ENCODE measurements at regions not wholly inside any gene's neighbourhood (a gene's known extent, or its start where the extent isn't known, plus 50 kb on each side); places are given as distances from the start of the nearest gene placed in this dataset.

DNA sequence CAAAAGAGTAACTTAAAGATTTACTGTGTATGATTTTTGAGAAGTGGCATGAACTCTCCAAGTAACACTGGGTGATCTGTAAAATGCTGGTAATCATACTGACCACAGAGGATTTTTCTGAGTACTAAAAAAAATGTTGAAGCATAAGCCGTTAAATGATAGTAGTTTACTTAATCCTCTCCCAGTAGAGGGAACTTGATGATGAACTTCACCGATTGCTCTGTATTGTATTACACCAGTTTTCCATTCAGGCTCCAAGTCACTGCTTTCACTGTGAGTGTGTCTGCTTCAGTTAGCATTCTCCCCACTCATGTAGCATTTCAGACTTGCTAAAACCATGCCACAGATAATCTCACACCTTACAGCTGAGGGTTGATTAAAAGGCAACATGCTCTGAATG, 294.1 kb downstream of the GBA3 start:
- ChIA-PET CTCF (ENCODE audit: low intra/inter-chr PET ratio, low total read pairs) (no interaction called here), POLR2A (no interaction called here)
- no peak for ATAC-seq
- Histone ChIP-seq H3K4me1 (ENCODE audit: insufficient read depth, low read length) (no peaks in the 10 kb centered on the region), H3K27ac (ENCODE audit: extremely low read length, insufficient read depth, low read length) (no peak overlapping the region), H4K20me1 (ENCODE audit: insufficient read depth, low read length) (no peaks in the 10 kb centered on the region), H3K27me3 (ENCODE audit: control insufficient read depth in 1 of 2, insufficient read depth in 2 of 2, low read length in 2 of 2) (no peaks in the 10 kb centered on the region), H3K9me3 (ENCODE audit: low read length) (peaks cover 67% of the 10 kb centered on the region), H3K79me2 (ENCODE audit: insufficient read depth, low read length) (no peaks in the 10 kb centered on the region), H3K9ac (ENCODE audit: insufficient read depth, low read depth, low read length) (no peak overlapping the region), H3K36me3 (replicated peaks in 1 of 2; ENCODE audit: control insufficient read depth in 1 of 2, insufficient read depth in 2 of 2, low read length in 2 of 2) (no peaks in the 10 kb centered on the region), H2AFZ (ENCODE audit: low read length) (no peak overlapping the region), H3K4me2 (ENCODE audit: low read depth, low read length) (no peak overlapping the region), H3K4me3 (replicated peaks in 1 of 3; ENCODE audit: insufficient read depth in 1 of 3, low read depth in 2 of 3, low read length in 3 of 3) (no peak overlapping the region)
- intact Hi-C loops (cut with micrococcal nuclease; ENCODE audit: unreplicated experiment): no loop called here
- 9% methylated on average over 2 of the region's 2 CpGs for WGBS (ENCODE audit: low lambda C conversion rate)
- no TSS peak for BruUV-seq (replicated peaks)
- DNase-seq (ENCODE audit: low spot score): no peak
- no peak for TF ChIP-seq SOX13 (IDR thresholded peaks at IDR 0.05)
- no peak for TF ChIP-seq SOX13 (CRISPR knock-in tag; conservative IDR thresholded peaks at IDR 0.05 in 1 of 2, IDR thresholded peaks at IDR 0.05 in 1 of 2)
- TF ChIP-seq ZBTB38 (CRISPR knock-in tag; IDR thresholded peaks at IDR 0.05): no peak
- TF ChIP-seq, protein P1, sequence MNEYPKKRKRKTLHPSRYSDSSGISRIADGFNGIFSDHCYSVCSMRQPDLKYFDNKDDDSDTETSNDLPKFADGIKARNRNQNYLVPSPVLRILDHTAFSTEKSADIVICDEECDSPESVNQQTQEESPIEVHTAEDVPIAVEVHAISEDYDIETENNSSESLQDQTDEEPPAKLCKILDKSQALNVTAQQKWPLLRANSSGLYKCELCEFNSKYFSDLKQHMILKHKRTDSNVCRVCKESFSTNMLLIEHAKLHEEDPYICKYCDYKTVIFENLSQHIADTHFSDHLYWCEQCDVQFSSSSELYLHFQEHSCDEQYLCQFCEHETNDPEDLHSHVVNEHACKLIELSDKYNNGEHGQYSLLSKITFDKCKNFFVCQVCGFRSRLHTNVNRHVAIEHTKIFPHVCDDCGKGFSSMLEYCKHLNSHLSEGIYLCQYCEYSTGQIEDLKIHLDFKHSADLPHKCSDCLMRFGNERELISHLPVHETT (CRISPR knock-in tag; conservative IDR thresholded peaks at IDR 0.05): no peak
- TF ChIP-seq SRSF9 (IDR thresholded peaks at IDR 0.05; ENCODE audit: borderline replicate concordance, insufficient read depth, low read depth, low read length, poor library complexity, severe bottlenecking): no peak
- TF ChIP-seq HNRNPUL1 (IDR thresholded peaks at IDR 0.05; ENCODE audit: low read depth, low read length): no peak
- no peak for TF ChIP-seq HOXA3 (CRISPR knock-in tag; IDR thresholded peaks at IDR 0.05)
- TF ChIP-seq, protein P2, sequence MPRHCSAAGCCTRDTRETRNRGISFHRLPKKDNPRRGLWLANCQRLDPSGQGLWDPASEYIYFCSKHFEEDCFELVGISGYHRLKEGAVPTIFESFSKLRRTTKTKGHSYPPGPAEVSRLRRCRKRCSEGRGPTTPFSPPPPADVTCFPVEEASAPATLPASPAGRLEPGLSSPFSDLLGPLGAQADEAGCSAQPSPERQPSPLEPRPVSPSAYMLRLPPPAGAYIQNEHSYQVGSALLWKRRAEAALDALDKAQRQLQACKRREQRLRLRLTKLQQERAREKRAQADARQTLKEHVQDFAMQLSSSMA (CRISPR knock-in tag; IDR thresholded peaks at IDR 0.05): no peak
- TF ChIP-seq ZNF432 (CRISPR knock-in tag; IDR thresholded peaks at IDR 0.05; ENCODE audit: borderline replicate concordance): no peak
- no peak for TF ChIP-seq GTF3A (CRISPR knock-in tag; conservative IDR thresholded peaks at IDR 0.05)
- no peak for TF ChIP-seq ARHGAP35 (CRISPR knock-in tag; IDR thresholded peaks at IDR 0.05; ENCODE audit: borderline replicate concordance)
- no peak for TF ChIP-seq ZNF253 (CRISPR knock-in tag; IDR thresholded peaks at IDR 0.05; ENCODE audit: borderline replicate concordance)
- TF ChIP-seq SOX5 (CRISPR knock-in tag; IDR thresholded peaks at IDR 0.05; ENCODE audit: borderline replicate concordance): no peak
- TF ChIP-seq ZNF841 (CRISPR knock-in tag; IDR thresholded peaks at IDR 0.05; ENCODE audit: borderline replicate concordance): no peak
- TF ChIP-seq CBX5 (CRISPR knock-in tag; IDR thresholded peaks at IDR 0.05; ENCODE audit: borderline replicate concordance): no peak
- TF ChIP-seq ZNF749 (CRISPR knock-in tag; IDR thresholded peaks at IDR 0.05; ENCODE audit: borderline replicate concordance): no peak
- TF ChIP-seq, protein P3, sequence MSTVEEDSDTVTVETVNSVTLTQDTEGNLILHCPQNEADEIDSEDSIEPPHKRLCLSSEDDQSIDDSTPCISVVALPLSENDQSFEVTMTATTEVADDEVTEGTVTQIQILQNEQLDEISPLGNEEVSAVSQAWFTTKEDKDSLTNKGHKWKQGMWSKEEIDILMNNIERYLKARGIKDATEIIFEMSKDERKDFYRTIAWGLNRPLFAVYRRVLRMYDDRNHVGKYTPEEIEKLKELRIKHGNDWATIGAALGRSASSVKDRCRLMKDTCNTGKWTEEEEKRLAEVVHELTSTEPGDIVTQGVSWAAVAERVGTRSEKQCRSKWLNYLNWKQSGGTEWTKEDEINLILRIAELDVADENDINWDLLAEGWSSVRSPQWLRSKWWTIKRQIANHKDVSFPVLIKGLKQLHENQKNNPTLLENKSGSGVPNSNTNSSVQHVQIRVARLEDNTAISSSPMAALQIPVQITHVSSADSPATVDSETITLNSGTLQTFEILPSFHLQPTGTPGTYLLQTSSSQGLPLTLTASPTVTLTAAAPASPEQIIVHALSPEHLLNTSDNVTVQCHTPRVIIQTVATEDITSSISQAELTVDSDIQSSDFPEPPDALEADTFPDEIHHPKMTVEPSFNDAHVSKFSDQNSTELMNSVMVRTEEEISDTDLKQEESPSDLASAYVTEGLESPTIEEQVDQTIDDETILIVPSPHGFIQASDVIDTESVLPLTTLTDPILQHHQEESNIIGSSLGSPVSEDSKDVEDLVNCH (CRISPR knock-in tag; IDR thresholded peaks at IDR 0.05): no peak
- no peak for FAIRE-seq
- in situ Hi-C loops (cut with HindIII; ENCODE audit: extremely low pct_ligation_motif_present, low pct_unique_long_range_greater_than_20kb): no loop called here

Data from HepG2 (cell line).